Type B pancreatic cell (in vitro differentiated cells): ENCODE measurements at regions not wholly inside any gene's neighbourhood (a gene's known extent, or its start where the extent isn't known, plus 50 kb on each side); places are given as distances from the start of the nearest gene placed in this dataset.
"Not testable (repeated sequence)": the region's sequence is repeated elsewhere in the genome, so short reads cannot be mapped to it uniquely, and the experiment has no call there.

Experiments
- DNase-seq: peaks from one replicate; pipeline ENCODE4 v3.0.0; 2021; ENCODE audit warnings: mixed read lengths; ENCODE audit not compliant: unreplicated experiment; ENCODE audit errors: extremely low spot score
- H3K27ac Mint-ChIP-seq: 2 replicates; pipeline ENCODE4 v1.8.0; 2021; ENCODE audit warnings: mild to moderate bottlenecking, mixed read lengths
- H3K27me3 Mint-ChIP-seq: 2 replicates; pipeline ENCODE4 v1.8.0; 2021; ENCODE audit warnings: mixed read lengths
- H3K36me3 Mint-ChIP-seq: 2 replicates; pipeline ENCODE4 v1.8.0; 2021; ENCODE audit warnings: mixed read lengths
- H3K4me1 Mint-ChIP-seq: one replicate; pipeline ENCODE4 v1.8.0; 2021; ENCODE audit warnings: mixed read lengths; ENCODE audit not compliant: unreplicated experiment
- H3K4me3 Mint-ChIP-seq: 2 replicates; pipeline ENCODE4 v1.8.0; 2021; ENCODE audit warnings: mild to moderate bottlenecking, mixed read lengths
- H3K9me3 Mint-ChIP-seq: 2 replicates; pipeline ENCODE4 v1.8.0; 2021; ENCODE audit warnings: mixed read lengths
- TF ChIP-seq, protein P1 (sequence below): fragments of 200-600 bp; sonication (generic); conservative IDR thresholded peaks from 2 replicates; pipeline ENCODE4 v1.5.0; 2021; ENCODE audit warnings: antibody characterized with exemption, mild to moderate bottlenecking

DNA sequence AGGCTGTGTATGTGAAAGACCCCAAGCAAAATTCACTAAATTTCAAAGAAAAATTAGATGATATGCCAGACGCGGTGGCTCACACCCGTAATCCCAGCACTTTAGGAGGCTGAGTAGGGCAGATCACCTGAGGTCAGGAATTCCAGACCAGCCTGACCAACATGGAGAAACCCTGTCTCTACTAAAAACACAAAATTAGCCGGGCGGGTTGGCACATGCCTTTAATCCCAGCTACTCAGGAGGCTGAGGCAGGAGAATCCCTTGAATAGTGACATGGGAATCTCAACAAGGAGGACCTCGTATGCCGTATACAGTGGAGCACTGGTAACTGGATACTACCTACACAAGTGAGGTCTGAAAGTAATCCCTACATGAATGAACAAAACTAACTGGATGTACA, 92.7 kb upstream of the JARID2 start:
- no peak overlapping the region for H3K27ac Mint-ChIP-seq
- TF ChIP-seq, protein P1, sequence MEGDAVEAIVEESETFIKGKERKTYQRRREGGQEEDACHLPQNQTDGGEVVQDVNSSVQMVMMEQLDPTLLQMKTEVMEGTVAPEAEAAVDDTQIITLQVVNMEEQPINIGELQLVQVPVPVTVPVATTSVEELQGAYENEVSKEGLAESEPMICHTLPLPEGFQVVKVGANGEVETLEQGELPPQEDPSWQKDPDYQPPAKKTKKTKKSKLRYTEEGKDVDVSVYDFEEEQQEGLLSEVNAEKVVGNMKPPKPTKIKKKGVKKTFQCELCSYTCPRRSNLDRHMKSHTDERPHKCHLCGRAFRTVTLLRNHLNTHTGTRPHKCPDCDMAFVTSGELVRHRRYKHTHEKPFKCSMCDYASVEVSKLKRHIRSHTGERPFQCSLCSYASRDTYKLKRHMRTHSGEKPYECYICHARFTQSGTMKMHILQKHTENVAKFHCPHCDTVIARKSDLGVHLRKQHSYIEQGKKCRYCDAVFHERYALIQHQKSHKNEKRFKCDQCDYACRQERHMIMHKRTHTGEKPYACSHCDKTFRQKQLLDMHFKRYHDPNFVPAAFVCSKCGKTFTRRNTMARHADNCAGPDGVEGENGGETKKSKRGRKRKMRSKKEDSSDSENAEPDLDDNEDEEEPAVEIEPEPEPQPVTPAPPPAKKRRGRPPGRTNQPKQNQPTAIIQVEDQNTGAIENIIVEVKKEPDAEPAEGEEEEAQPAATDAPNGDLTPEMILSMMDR: no peak
- no peaks in the 10 kb centered on the region for H3K27me3 Mint-ChIP-seq
- no peak for DNase-seq
- H3K9me3 Mint-ChIP-seq: no peaks in the 10 kb centered on the region
- H3K36me3 Mint-ChIP-seq: no peaks in the 10 kb centered on the region
- H3K4me1 Mint-ChIP-seq: peaks cover 14% of the 10 kb centered on the region
- no peak overlapping the region for H3K4me3 Mint-ChIP-seq

- DNase-seq: no peak
- Mint-ChIP-seq H3K4me3 (no peak overlapping the region), H3K27ac (no peak overlapping the region), H3K27me3 (no peaks in the 10 kb centered on the region), H3K9me3 (no peaks in the 10 kb centered on the region), H3K4me1 (peaks cover 12% of the 10 kb centered on the region), H3K36me3 (no peaks in the 10 kb centered on the region)
- TF ChIP-seq, protein P1: no peak
Measured at GRCh38 chr6:15157479-15157878, 88.4 kb upstream of the JARID2 start.

DNA sequence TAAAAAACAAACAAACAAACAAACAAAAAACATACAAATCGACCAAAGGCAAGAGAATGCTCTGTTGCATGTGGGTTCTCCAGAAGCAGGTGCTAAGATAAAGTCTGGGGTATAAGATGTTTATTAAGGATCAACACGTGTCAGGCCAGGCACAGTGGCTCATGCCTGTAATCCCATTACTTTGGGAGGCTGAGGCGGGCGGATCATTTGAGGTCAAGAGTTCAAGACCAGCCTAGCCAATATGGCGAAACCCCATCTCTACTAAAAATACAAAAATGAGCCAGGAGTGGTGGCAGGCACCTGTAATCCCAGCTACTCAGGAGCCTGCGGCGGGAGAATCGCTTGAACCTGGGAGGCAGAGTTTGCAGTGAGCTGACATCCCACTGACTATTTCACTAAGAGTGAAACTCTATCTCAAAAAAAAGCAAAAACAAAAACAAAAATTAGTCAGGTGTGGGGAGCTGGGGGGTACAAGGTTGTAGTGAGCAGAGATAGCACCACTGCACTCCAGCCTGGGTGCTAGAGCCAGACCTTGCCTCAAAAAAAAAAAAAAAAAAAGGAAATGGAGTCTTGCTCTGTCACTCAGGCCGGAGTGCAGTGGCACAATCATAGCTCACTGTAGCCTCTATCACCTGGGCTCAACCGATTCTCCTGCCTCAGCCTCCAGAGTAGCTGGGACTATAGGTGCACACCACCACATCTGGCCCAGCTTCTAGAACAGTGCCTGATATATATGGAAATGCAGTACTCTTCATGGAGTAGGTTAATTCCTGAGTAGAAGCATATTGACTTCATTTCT, 86.8 kb upstream of the JARID2 start:
- no peaks in the 10 kb centered on the region for H3K9me3 Mint-ChIP-seq
- H3K27ac Mint-ChIP-seq: no peak overlapping the region

DNA sequence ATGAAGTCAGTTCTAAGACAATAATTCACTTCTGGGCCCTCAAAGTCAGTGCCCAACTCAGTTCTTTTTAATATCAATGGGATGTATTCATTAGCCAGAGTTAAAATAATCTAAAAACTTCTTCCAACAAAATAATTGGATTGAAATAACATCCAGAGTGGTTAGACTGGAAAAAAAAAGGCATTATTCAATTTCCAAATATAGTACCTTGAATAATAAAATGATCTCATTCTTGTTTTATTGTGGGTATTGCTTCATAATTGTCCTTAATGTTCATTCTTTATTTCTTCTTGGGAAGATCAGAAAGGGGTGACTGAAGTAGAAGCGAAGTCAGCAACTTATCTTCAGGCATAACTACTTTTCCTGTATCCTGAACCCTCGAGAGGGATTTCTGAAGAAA, 85.1 kb upstream of the JARID2 start:
- Mint-ChIP-seq H3K9me3 (no peaks in the 10 kb centered on the region), H3K27ac (no peak overlapping the region), H3K36me3 (no peaks in the 10 kb centered on the region), H3K4me3 (no peak overlapping the region), H3K4me1 (peaks cover 12% of the 10 kb centered on the region), H3K27me3 (no peaks in the 10 kb centered on the region)
- no peak for DNase-seq
- TF ChIP-seq, protein P1: no peak

More for the DNA sequence above, 86.8 kb upstream of the JARID2 start:
- Mint-ChIP-seq H3K4me3 (no peak overlapping the region), H3K36me3 (no peaks in the 10 kb centered on the region), H3K4me1 (peaks cover 12% of the 10 kb centered on the region), H3K27me3 (no peaks in the 10 kb centered on the region)
- no peak for DNase-seq
- TF ChIP-seq, protein P1: no peak

- DNase-seq, H3K27ac Mint-ChIP-seq, H3K4me3 Mint-ChIP-seq, H3K9me3 Mint-ChIP-seq, H3K27me3 Mint-ChIP-seq, H3K36me3 Mint-ChIP-seq: not testable (repeated sequence)
- peaks cover 13% of the 10 kb centered on the region for H3K4me1 Mint-ChIP-seq
Measured at GRCh38 chr6:15164855-15165254, 81.0 kb upstream of the JARID2 start.

DNA sequence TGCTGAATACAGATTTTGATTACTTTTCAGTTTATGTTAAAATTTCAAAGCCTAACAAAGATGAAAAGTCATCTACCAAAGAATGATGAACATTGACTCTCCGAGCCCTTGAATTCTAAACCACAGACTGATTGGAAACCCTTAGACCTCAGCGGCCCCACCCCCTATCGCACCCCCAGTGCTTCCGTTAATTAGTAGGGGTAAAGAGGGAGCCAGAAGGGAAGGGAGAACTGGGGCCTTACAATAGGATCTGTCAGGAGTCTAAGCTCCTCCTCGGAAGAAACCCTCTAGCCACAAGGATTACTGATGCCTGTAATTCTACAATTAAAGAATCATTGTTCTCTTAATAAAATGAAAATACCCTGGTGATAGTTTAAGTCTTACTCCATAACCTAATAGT, 79.7 kb upstream of the JARID2 start:
- TF ChIP-seq, protein P1: no peak
- Mint-ChIP-seq H3K36me3 (no peaks in the 10 kb centered on the region), H3K4me1 (peaks cover 22% of the 10 kb centered on the region), H3K27me3 (no peaks in the 10 kb centered on the region), H3K4me3 (no peak overlapping the region), H3K9me3 (no peaks in the 10 kb centered on the region), H3K27ac (no peak overlapping the region)
- DNase-seq: no peak
